Left lung (tissue), 4 donors: ENCODE measurements at regions not wholly inside any gene's neighbourhood (a gene's known extent, or its start where the extent isn't known, plus 50 kb on each side); places are given as distances from the start of the nearest gene placed in this dataset.

Experiments used
- ATAC-seq: fragments of 200-7000 bp; cut with Tn5 transposase; one replicate; pipeline ENCODE4 v1.9.1; 2020; ENCODE audit warnings: moderate library complexity
- DNase-seq, 4 donors: peaks; one replicate each; pipeline ENCODE4 v3.0.0-alpha.2; 2013 to 2020
- H3K27ac ChIP-seq, 2 donors: fragments of 200-600 bp; sonication (generic) in 1 of 2; one replicate each; pipeline versions ENCODE4 v1.5.0 to v1.8.0; 2020 to 2021
- H3K27me3 ChIP-seq, 2 donors: fragments of 200-600 bp; sonication (generic) in 1 of 2; one replicate each; pipeline versions ENCODE4 v1.5.0 to v1.8.0; 2020 to 2021
- H3K36me3 ChIP-seq, 2 donors: fragments of 200-600 bp; sonication (generic) in 1 of 2; one replicate each; pipeline versions ENCODE4 v1.5.0 to v1.8.0; 2020 to 2021
- H3K4me1 ChIP-seq, 2 donors: fragments of 200-600 bp; one replicate each; pipeline ENCODE4 v1.8.0; 2021
- H3K4me3 ChIP-seq, 2 donors: fragments of 200-600 bp; sonication (generic) in 1 of 2; one replicate each; pipeline versions ENCODE4 v1.5.0 to v1.8.0; 2020 to 2021; ENCODE audit warnings: mild to moderate bottlenecking in 1 of 2
- H3K9me3 ChIP-seq, 2 donors: fragments of 200-600 bp; sonication (generic) in 1 of 2; one replicate each; pipeline versions ENCODE4 v1.5.0 to v1.8.0; 2020 to 2021
- intact Hi-C, 2 donors: fragments of 100-400 bp; cut with DNase I; formaldehyde crosslinking; loops; one replicate each; pipeline versions ENCODE4 v1.11.2 to v1.14.2; 2022
- TF ChIP-seq, protein P1 (sequence below), 2 donors: fragments of 200-600 bp; sonication (generic) in 1 of 2; IDR thresholded peaks; one replicate each; pipeline versions ENCODE4 v1.5.0 to v1.8.0; 2021; ENCODE audit warnings: antibody characterized with exemption in 2 of 2
- donor health status: DM: no; HTN: yes; CAD: no.
- donor health status: DM: no; HTN: no; CAD: no.

DNA sequence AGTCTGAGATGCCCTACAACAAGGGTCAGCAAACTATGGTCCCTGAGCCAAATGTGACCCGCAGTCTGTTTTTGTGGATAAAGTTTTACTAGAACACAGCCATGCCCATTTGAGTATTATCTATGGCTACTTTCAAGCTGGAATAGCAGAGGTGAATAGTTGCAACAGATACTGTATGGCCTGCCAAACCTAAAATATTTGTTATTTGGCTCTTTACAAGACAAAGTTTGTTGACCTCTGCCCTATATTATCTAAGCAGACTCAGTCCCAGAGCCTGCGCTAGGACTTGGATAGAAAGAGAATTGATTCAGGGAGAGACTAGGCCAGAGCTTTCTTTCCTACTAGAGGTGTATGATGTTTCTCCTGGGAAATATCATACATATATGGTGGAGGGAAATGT lies 81.7 kb upstream of the NMNAT3 start:
- no peaks in the 10 kb centered on the region for H3K27me3 ChIP-seq
- ATAC-seq (no peak), DNase-seq (no peak)
- H3K4me1 ChIP-seq, result no peaks in the 10 kb centered on the region
- no peaks in the 10 kb centered on the region for H3K36me3 ChIP-seq
- intact Hi-C loops, result no loop called here
- H3K4me3 ChIP-seq, result no peak overlapping the region
- no peak overlapping the region for H3K27ac ChIP-seq
- H3K9me3 ChIP-seq, result no peaks in the 10 kb centered on the region
- TF ChIP-seq, protein P1, sequence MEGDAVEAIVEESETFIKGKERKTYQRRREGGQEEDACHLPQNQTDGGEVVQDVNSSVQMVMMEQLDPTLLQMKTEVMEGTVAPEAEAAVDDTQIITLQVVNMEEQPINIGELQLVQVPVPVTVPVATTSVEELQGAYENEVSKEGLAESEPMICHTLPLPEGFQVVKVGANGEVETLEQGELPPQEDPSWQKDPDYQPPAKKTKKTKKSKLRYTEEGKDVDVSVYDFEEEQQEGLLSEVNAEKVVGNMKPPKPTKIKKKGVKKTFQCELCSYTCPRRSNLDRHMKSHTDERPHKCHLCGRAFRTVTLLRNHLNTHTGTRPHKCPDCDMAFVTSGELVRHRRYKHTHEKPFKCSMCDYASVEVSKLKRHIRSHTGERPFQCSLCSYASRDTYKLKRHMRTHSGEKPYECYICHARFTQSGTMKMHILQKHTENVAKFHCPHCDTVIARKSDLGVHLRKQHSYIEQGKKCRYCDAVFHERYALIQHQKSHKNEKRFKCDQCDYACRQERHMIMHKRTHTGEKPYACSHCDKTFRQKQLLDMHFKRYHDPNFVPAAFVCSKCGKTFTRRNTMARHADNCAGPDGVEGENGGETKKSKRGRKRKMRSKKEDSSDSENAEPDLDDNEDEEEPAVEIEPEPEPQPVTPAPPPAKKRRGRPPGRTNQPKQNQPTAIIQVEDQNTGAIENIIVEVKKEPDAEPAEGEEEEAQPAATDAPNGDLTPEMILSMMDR (IDR thresholded peaks at IDR 0.05), result no peak

DNA sequence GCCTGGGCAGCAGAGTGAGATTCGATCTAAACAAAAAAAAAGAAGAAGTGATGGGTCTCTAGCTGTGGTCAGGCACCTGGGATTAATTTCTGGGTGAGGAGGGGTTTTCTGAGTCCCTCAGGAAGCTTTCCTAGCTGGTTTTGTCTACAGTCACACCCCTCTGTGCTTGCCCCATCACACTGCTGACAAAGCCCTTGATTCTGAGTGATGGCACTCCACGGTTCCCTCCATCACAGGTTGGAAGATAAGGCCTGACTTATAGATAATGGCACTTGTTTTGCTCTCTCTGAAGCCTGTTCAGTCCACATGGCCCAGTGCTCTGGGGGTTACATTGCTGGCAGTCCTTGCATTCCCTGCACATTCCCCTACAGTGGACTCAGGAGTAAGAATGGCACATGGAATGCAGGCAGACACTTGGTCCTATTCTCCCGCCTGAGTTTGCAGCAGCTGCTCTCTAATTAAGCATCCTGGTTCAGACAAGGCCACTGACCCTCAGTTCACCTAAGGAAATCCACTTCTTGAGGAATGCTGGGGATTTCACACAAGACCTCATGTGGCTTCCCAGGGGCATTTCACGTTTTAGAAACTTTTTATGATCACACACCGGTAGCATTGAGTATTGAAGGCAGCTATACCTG lies 81.0 kb upstream of the NMNAT3 start:
- DNase-seq (no peak), ATAC-seq (no peak)
- Histone ChIP-seq H3K36me3 (no peaks in the 10 kb centered on the region), H3K27ac (no peak overlapping the region), H3K4me3 (no peak overlapping the region), H3K27me3 (no peaks in the 10 kb centered on the region), H3K4me1 (no peaks in the 10 kb centered on the region), H3K9me3 (no peaks in the 10 kb centered on the region)
- intact Hi-C loops, result no loop called here
- TF ChIP-seq, protein P1 (IDR thresholded peaks at IDR 0.05), result no peak

DNA sequence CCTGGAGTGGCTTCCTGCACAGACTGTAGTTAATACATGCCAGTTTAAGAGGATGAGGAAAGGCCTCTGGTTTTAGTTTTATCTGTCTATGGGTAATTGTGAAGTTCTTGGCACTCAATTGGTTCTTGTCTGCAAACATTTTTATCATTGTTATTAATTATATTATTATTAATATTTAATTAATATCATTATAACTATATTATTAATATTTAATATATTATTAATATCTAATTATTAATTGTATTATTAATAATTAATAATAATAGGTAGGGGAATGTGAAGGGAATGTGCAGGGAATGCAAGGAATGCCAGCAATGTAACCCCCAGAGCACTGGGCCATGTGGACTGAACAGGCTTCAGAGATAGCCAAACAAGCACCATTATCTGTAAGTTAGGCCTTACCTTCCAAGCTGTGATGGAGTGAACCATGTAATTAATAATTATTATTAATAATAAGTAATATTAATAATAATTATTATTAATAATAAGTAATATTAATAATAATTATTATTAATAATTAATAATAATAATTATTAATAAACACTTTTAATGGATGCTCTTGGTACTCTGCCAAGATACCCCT lies 79.8 kb upstream of the NMNAT3 start:
- H3K36me3 ChIP-seq, result no peaks in the 10 kb centered on the region
- no peaks in the 10 kb centered on the region for H3K27me3 ChIP-seq
- no peaks in the 10 kb centered on the region for H3K9me3 ChIP-seq
- intact Hi-C loops, result no loop called here
- H3K4me1 ChIP-seq, result no peaks in the 10 kb centered on the region
- TF ChIP-seq, protein P1 (IDR thresholded peaks at IDR 0.05), result no peak
- ATAC-seq (no peak), DNase-seq (no peak)
- H3K4me3 ChIP-seq, result no peak overlapping the region
- no peak overlapping the region for H3K27ac ChIP-seq

DNA sequence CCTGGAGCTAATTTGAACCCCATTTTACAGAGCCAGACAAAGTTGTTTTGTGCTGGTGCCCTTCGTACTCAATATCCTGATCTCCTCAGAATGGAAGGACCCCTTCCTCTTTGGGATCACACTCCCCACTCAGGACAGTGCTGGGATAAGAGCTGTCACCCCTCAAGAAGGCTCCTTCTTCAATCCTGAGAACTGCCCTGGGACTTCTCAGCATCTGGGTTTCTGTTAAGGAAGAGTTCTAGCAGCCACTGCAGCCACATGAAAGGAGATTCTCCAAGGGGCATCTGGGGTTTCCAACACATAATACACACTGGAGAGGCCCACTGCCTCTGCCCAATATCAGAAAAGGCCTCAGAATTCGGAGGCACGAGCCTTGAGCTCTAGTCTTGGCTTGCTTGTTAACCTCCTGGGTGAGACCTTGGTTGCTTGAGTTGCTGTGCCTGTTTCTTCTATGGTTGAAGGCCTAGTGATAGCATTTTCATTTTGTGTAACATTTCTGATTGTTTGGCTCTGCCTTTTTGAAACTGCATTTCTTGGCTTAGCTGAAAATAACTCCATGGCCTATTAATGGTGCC lies 78.8 kb upstream of the NMNAT3 start:
- TF ChIP-seq, protein P1 (IDR thresholded peaks at IDR 0.05), result no peak
- H3K9me3 ChIP-seq, result no peaks in the 10 kb centered on the region
- no peaks in the 10 kb centered on the region for H3K27me3 ChIP-seq
- no peak overlapping the region for H3K27ac ChIP-seq
- no peaks in the 10 kb centered on the region for H3K4me1 ChIP-seq
- intact Hi-C loops, result no loop called here
- DNase-seq (no peak), ATAC-seq (no peak)
- no peaks in the 10 kb centered on the region for H3K36me3 ChIP-seq
- H3K4me3 ChIP-seq, result no peak overlapping the region

DNA sequence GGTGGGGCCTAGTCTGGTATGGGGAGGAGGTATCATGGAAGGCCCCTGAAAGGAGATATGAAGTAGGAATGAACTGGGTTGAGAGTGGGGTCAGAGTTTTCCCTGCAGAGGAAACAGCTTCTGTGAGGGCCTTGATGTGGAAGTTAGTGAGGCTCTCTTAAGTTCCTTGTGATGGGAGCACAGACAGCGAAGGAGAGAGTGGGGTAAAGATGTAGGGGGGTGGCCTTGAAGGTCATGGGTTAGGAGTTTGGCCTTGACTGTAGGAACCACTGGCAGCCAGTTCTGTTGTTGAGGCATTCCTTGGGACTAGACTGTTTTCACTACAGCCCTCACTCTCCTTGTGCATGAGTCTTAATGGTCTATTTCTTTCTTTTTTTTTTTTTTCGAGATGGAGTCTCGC lies 77.8 kb upstream of the NMNAT3 start:
- peaks cover 0 to 3% of the 10 kb centered on the region in 2 donors for H3K9me3 ChIP-seq
- TF ChIP-seq, protein P1 (IDR thresholded peaks at IDR 0.05), result no peak
- ATAC-seq, result no peak

More for the DNA sequence above, 77.8 kb upstream of the NMNAT3 start:
- H3K36me3 ChIP-seq, result no peaks in the 10 kb centered on the region
- intact Hi-C loops, result no loop called here
- no peaks in the 10 kb centered on the region for H3K4me1 ChIP-seq
- no peak for DNase-seq
- H3K27ac ChIP-seq, result no peak overlapping the region
- H3K4me3 ChIP-seq, result no peak overlapping the region
- no peaks in the 10 kb centered on the region for H3K27me3 ChIP-seq
